Pancreas (tissue), 10 donors: ENCODE measurements at regions not wholly inside any gene's neighbourhood (a gene's known extent, or its start where the extent isn't known, plus 50 kb on each side); places are given as distances from the start of the nearest gene placed in this dataset.

Experiments
- ATAC-seq, 4 donors: fragments of 200-7000 bp; cut with Tn5 transposase; one replicate each; pipeline versions ENCODE4 v1.8.0 to v1.9.1; 2020; ENCODE audit warnings: mild to moderate bottlenecking in 4 of 4, moderate library complexity in 4 of 4
- DNase-seq, 6 donors: peaks; one replicate each; pipeline ENCODE4 v3.0.0-alpha.2; 2020
- FAIRE-seq: peaks from 2 replicates; lab custom pipeline; 2012; peaks lifted over from hg19 to GRCh38; lab: Jason Lieb, UNC
- H3K27ac ChIP-seq, 4 donors: fragments of 200-600 bp; sonication (generic); 1 replicate in 3 of 4; 2 replicates in 1 of 4; pipeline versions ENCODE4 v1.5.0 to v1.8.0; 2020
- H3K27me3 ChIP-seq, 4 donors: fragments of 200-600 bp; one replicate each; pipeline ENCODE4 v1.8.0; 2021
- H3K36me3 ChIP-seq, 3 donors: fragments of 200-600 bp; sonication (generic) in 1 of 3; one replicate each; pipeline versions ENCODE4 v1.5.0 to v1.8.0; 2020 to 2021
- H3K4me1 ChIP-seq, 3 donors: fragments of 200-600 bp; one replicate each; pipeline ENCODE4 v1.8.0; 2021
- H3K4me3 ChIP-seq, 4 donors: fragments of 200-600 bp; sonication (generic) in 2 of 4; one replicate each; pipeline versions ENCODE4 v1.5.0 to v1.8.0; 2020 to 2021
- H3K9me3 ChIP-seq, 4 donors: fragments of 200-600 bp; one replicate each; pipeline ENCODE4 v1.8.0; 2021
- WGBS, 2 donors: extraction: QIAGEN DNeasy Blood & Tissue Kit; methylation state at CpG; one replicate each; pipeline ENCODE4 v1.1.7; 2013; 5-methylcytosine and 5-hydroxymethylcytosine counted together
- intact Hi-C, 3 donors: fragments of 100-400 bp; cut with DNase I; formaldehyde crosslinking; loops; one replicate each; pipeline versions ENCODE4 v1.11.1 to v1.14.2; 2022
- TF ChIP-seq, protein P1 (sequence below), 4 donors: fragments of 200-600 bp; sonication (generic) in 3 of 4; IDR thresholded peaks; one replicate each; pipeline versions ENCODE4 v1.5.0 to v1.8.0; 2021; ENCODE audit warnings: antibody characterized with exemption in 4 of 4
- donor health status: healthy with polysubstance abuse.
- donor health status: DM: no; HTN: no; CAD: no; lungs with moderate emphysema.
- donor health status: DM: no; HTN: no; CAD: no.
- donor health status: control.
- donor health status: control.
- donor health status: Bipolar disorder and iron deficiency.
- donor health status: DM: yes; HTN: yes; CAD: no.
- donor health status: DM: no; HTN: no; CAD: no.
- donor health status: DM: no; HTN: no; CAD: no.
- donor health status: DM: yes; HTN: yes; CAD: no.

DNA sequence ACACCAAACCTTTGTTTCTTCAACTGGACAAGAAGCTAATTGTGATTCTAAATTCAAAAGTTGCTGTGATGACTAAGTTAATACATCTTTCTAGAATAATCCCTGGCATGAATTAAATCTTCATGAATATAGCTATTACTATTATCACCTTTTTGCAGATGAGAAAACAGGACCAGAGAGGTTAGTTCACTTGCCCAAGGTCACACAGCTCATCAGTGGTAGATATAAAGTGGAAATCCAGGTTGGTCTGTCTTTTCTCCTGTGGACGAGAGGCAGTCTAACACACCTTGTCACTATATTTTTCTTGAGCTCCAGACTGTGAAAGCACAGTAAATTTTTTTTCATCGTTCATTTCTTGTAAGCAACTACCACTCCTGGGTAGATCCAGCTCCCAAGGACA is 247.6 kb upstream of the LRTM1 start:
- WGBS, 2 donors: 72 to 79% methylated on average over 2 of the region's 2 CpGs
- H3K4me3 ChIP-seq: no peak overlapping the region
- TF ChIP-seq, protein P1, sequence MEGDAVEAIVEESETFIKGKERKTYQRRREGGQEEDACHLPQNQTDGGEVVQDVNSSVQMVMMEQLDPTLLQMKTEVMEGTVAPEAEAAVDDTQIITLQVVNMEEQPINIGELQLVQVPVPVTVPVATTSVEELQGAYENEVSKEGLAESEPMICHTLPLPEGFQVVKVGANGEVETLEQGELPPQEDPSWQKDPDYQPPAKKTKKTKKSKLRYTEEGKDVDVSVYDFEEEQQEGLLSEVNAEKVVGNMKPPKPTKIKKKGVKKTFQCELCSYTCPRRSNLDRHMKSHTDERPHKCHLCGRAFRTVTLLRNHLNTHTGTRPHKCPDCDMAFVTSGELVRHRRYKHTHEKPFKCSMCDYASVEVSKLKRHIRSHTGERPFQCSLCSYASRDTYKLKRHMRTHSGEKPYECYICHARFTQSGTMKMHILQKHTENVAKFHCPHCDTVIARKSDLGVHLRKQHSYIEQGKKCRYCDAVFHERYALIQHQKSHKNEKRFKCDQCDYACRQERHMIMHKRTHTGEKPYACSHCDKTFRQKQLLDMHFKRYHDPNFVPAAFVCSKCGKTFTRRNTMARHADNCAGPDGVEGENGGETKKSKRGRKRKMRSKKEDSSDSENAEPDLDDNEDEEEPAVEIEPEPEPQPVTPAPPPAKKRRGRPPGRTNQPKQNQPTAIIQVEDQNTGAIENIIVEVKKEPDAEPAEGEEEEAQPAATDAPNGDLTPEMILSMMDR (IDR thresholded peaks at IDR 0.05): no peak
- H3K27me3 ChIP-seq: peaks cover 0 to 14% (median 0%) of the 10 kb centered on the region in 4 donors
- ATAC-seq (no peak), FAIRE-seq (no peak), DNase-seq (no peak)
- H3K9me3 ChIP-seq: no peaks in the 10 kb centered on the region
- intact Hi-C loops: no loop called here
- H3K27ac ChIP-seq: no peak overlapping the region
- no peaks in the 10 kb centered on the region for H3K4me1 ChIP-seq
- no peaks in the 10 kb centered on the region for H3K36me3 ChIP-seq

DNA sequence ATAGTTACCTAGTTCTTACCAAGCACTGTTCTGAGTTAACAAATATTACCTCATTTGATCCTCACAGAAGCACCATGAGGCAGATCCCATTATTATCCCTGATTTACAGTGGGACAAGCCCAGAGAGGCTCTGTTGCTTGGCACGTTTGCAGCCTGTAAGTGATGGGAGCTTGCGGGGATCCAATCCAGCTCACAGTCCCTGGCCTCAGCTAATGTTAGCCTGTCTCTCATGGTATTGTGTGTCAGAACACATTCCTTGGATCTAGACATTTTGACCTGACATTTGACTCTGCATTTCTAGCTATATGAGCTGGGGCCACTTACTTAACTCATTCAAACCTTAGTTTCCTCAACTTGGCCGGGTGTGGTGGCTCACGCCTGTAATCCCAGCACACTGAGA is 246.9 kb upstream of the LRTM1 start:
- TF ChIP-seq, protein P1 (IDR thresholded peaks at IDR 0.05): no peak
- Histone ChIP-seq H3K9me3 (no peaks in the 10 kb centered on the region), H3K27me3 (peaks cover 0 to 8% (median 0%) of the 10 kb centered on the region in 4 donors), H3K4me3 (no peak overlapping the region), H3K4me1 (no peaks in the 10 kb centered on the region), H3K36me3 (no peaks in the 10 kb centered on the region), H3K27ac (no peak overlapping the region)
- WGBS, 2 donors: 90 to 91% methylated on average over 4 of the region's 4 CpGs
- no peak for ATAC-seq
- intact Hi-C loops: no loop called here
- DNase-seq: no peak
- no peak for FAIRE-seq

DNA sequence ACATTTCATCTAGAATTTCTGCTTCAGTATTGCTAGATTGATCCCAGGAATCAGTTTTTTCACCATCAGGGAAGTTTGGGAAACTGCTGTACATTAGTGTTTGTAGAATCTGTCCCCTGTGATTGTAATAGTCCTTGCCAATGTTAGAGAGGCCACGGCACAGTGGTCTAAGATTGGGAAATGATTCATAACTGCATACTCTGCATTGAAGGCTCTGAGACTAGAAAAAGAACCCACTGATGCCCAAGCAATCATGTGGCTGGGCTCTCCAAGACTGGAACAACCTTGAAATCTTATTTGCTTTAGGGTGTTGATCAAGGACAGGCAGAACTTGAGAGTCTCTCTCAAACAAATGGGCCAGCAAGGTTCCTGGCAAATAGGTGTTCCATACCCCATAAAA is 245.6 kb upstream of the LRTM1 start:
- TF ChIP-seq, protein P1 (IDR thresholded peaks at IDR 0.05): no peak
- DNase-seq (no peak), ATAC-seq (no peak), FAIRE-seq (no peak)
- Histone ChIP-seq H3K4me1 (no peaks in the 10 kb centered on the region), H3K4me3 (no peak overlapping the region), H3K36me3 (no peaks in the 10 kb centered on the region), H3K9me3 (no peaks in the 10 kb centered on the region), H3K27ac (no peak overlapping the region), H3K27me3 (no peaks in the 10 kb centered on the region)
- 72 to 89% methylated on average over 1 of the region's 1 CpG for WGBS, 2 donors
- intact Hi-C loops: no loop called here

DNA sequence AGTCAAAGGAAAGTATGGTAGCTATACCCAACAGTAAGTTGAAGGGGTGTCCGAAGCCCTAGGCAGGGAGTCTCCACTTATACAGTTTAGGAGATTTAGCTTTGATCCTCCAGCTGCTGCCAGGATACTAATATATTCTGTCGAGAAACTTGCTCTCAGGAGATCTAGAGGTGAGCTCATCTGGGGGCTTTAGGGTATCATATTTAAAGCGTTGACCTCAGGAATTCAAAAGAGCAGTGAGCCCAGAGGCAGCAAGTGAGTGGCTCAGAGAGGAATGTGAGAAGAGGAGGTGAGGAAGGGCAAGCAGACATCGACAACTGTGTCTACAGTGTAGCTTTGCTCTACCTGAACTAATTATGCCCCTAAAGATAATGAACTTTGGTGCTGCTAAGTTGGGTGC is 245.1 kb upstream of the LRTM1 start:
- H3K9me3 ChIP-seq: no peaks in the 10 kb centered on the region
- H3K36me3 ChIP-seq: no peaks in the 10 kb centered on the region
- FAIRE-seq (no peak), ATAC-seq (no peak), DNase-seq (no peak)
- TF ChIP-seq, protein P1 (IDR thresholded peaks at IDR 0.05): no peak
- H3K4me3 ChIP-seq: no peak overlapping the region
- H3K4me1 ChIP-seq: no peaks in the 10 kb centered on the region
- intact Hi-C loops: no loop called here
- WGBS, 2 donors: 74 to 80% methylated on average over 4 of the region's 4 CpGs
- H3K27ac ChIP-seq: no peak overlapping the region
- H3K27me3 ChIP-seq: no peaks in the 10 kb centered on the region

DNA sequence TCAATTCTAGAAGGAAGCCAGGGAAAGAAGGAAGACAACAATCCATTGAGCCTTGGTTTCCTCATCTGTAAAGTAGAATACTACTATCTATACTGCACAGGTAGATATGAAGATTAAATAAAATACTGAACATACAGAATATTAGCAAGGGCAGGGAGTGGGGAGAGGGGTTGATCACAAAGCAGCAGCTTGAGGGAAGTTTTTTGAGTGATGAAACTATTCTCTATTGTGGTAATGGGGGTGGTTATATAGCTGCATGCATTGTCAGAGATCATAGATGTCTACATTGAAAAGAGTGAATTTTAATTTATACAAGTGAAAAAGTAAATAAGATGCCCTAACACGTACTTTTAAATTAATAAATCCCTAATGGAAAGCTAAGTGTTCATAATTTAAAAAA is 242.6 kb upstream of the LRTM1 start:
- H3K27ac ChIP-seq: no peak overlapping the region
- no peak for DNase-seq
- H3K27me3 ChIP-seq: no peaks in the 10 kb centered on the region
- TF ChIP-seq, protein P1 (IDR thresholded peaks at IDR 0.05): no peak
- H3K4me1 ChIP-seq: no peaks in the 10 kb centered on the region
- no peak overlapping the region for H3K4me3 ChIP-seq
- intact Hi-C loops: no loop called here
- FAIRE-seq: no peak
- ATAC-seq: no peak
- H3K36me3 ChIP-seq: no peaks in the 10 kb centered on the region
- WGBS, 2 donors: 42 to 53% methylated on average over 1 of the region's 1 CpG
- H3K9me3 ChIP-seq: no peaks in the 10 kb centered on the region
